ENCODE measurements at regions not wholly inside any gene's neighbourhood (a gene's known extent, or its start where the extent isn't known, plus 50 kb on each side); places are given as distances from the start of the nearest gene placed in this dataset.

- no peak for DNase-seq
Observed at GRCh38 chr11:29959488-29959887, 57.3 kb downstream of the KCNA4 start.

DNA sequence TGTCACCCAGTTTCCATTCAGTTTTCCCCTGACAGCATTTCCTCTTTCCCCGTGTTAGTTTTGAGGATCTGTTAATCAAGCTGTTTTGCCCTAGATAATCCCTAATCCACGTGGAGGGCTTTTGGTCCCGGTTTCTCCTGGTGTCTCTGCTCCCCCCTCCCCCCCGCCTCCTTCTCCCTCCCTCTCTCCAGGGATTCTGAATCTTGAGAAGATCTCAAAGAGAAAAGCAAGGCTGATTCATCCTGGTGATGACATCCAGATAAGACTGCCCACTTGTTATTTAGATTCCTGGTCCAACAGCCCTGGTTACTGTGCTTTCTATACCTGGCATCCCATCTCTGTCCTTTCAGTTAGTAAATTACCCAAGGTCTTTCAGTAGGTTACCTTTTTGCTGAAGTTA, 59.4 kb downstream of the KCNA4 start:
- DNase-seq, result no peak

DNA sequence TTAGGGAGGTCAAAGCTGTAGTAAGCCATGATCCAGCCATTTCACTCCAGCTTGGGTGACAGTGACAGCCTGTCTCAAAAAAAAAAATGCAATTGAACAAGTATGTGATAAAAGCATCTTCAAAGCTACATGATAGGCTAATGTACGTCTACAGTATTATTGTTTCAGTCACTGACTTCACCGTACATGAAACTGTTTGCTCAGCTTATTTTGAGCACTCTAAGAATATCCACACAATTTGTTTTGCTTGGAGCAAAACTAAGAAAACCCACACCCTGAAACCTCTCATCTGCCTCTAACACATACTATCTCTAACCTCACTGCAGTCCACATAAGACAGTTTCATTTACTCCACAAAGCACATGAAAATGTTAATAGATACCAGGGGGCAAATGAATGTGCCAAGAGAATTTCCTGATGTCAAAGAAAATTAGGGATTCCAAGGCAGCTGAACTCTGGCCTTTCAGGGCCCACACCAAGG, 60.7 kb downstream of the KCNA4 start:
- DNase-seq, result no peak

DNA sequence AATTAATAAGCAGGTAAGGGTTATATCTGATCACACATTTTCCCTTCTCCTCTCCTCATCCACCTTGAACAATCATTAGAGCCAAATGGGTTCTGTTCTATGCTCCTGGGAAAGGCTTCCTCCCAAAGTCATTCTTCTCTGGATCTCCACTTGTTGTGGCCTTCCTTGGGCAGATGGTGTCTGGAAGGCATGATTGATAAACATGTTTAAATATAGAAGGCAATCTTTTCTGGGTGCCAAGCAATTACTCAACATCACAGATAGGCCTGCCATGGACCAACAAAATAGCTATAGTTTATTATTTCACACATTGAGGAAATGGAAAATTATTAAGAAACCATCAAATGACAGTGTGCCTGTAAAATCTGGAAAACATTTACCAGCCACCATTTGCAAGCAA, 73.5 kb downstream of the KCNA4 start:
- no peak for DNase-seq

DNA sequence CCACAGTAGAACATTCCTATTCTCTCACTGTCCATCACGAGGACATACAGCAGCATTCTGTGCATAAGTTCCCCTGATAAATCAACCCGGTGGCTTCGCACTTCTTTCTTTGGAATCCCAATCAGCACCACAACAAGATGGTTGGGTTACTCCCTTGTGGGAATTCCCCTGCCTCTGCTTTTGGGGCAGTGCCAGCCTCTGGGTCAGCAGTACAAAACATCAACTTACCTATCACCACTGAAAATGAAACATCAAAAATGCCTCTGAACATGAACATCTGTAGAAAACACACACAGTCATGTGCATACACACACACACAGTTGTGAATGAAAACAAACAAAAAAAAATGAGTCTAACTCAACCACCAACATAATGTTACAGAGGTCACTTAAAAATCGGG, 79.3 kb downstream of the KCNA4 start:
- no peak for DNase-seq

DNA sequence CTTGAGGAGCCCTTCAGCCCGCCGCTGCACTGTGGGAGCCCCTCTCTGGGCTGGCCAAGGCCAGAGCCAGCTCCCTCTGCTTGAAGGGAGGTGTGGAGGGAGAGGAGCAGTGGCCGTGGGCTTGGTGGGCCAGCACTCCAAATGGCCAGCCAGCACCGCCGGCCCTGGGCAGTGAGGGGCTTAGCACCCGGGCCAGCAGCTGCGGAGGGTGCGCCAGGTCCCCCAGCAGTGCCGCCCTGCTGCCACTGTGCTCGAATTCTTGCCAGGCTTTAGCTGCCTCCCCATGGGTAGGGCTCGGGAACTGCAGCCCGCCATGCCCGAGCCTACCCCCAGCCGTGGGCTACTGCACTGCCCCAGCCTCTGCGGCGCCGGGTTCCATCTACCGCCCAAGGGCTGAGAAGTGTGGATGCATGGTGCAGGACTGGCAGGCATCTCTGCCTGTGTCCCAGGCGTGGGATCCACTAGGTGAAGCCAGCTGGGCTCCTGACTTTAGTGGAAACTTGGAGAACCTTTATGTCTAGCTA, 82.7 kb downstream of the KCNA4 start:
- no peak for DNase-seq

GRCh38 chr11:29916040-29916439, 100.8 kb downstream of the KCNA4 start:
- DNase-seq, result no peak

- no peak for DNase-seq
Observed at GRCh38 chr11:29914203-29914930, 102.5 kb downstream of the KCNA4 start.

- no peak for DNase-seq
Observed at GRCh38 chr11:29913352-29913751, 103.5 kb downstream of the KCNA4 start.

DNA sequence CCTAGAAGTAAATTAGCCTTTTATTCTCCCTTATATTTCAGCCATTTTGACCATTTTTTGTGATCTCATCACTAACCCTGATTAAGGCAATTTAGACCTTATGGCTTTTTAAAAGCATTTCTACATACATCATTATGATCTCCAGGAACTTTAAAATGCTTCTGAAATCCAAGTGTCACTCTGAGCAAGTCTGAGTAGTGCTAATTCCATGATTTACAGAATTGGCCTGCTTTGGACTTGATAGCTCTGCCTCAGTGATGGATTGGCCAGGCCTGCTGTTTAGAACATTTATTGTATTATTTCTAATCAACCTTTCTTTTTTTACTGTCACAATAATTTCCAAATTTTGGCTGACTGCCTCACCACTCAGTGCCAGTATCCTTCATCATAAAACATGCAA, 116.4 kb downstream of the KCNA4 start:
- DNase-seq, result no peak

DNA sequence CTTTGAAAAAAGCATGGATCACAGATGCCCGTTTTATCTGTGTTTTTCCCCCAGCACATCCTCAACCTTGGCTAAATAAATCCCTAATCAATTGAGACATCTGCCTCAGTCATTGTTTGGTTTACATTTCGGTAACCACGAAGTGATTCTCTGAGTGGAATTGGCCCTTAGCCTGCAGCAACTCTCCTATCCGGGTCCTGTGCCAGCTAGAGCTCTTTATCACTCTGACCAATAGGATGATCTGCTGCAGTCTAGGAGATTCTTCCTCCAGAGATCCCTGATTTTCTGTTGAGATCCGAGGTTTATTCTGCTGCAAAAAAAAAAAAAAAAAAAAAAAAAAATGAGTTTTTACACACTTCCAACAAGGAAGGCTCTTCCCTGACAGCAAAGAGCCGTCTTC, 137.3 kb downstream of the KCNA4 start:
- DNase-seq, result no peak

- no peak for DNase-seq
Observed at GRCh38 chr11:29876192-29876591, 140.6 kb downstream of the KCNA4 start.

GRCh38 chr11:29847219-29847618, 169.6 kb downstream of the KCNA4 start:
- no peak for DNase-seq

GRCh38 chr11:29844701-29845379, 172.0 kb downstream of the KCNA4 start:
- DNase-seq, result no peak

- no peak for DNase-seq
Observed at GRCh38 chr11:29844031-29844430, 172.8 kb downstream of the KCNA4 start.

GRCh38 chr11:29842061-29842460, 174.8 kb downstream of the KCNA4 start:
- no peak for DNase-seq

DNA sequence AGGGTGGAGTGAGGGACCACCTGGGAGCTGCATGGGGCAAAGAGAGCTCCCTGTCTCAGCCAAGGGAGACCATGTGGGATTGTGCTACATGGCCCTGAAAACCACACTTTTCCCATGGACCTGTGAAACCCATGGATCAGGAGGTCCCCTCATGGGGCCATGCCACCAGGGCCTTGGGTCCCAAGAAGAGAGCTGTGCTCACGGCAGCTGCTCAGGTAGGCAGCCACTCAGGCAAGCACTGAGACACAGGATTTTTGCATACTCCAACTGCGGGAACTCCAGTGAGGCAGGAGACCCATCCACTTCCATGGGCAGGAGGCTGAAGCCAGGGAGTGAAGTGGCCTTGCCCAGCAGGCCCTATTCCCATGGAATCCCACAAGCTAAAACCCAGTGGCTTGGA, 190.0 kb downstream of the KCNA4 start:
- no peak for DNase-seq

DNA sequence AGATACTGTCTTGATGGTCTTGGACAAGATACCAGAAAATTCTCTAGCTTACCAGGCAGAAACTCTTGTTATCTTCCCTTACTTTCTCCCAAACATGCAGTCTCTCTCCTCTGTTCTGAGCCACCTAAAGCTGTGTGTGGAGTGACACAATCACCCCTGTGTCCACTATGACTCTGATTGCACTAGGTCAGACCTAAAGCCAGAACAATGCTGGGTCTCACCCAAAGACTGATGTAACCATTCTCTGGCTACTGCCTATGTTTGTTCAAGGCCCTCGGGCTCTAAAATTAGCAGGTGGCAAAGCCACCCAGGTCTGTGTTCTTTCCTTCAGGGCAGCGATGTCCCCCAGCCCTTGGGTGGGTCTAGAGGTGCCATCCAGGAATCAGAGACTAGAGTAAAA, 200.5 kb downstream of the KCNA4 start:
- no peak for DNase-seq

GRCh38 chr11:29809121-29809520, 207.7 kb downstream of the KCNA4 start:
- DNase-seq, result no peak

DNA sequence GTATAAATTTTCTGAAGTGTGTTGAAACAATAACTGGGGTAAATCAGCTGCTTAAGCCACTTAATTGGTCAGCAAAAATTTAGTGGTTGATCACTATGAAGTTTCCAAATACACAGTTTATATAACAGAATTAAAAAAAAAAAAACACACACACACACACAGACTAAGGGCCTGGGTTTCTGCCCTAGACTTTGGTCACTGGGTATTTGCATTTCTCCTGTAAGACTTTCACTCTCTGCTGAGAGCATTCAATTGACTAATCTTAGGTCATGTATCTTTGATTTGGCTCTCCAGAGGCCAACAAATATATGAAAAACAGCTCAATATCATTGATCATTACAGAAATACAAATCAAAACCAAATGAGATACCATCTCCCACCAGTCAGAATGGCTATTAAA, 214.3 kb downstream of the KCNA4 start:
- DNase-seq, result no peak

DNA sequence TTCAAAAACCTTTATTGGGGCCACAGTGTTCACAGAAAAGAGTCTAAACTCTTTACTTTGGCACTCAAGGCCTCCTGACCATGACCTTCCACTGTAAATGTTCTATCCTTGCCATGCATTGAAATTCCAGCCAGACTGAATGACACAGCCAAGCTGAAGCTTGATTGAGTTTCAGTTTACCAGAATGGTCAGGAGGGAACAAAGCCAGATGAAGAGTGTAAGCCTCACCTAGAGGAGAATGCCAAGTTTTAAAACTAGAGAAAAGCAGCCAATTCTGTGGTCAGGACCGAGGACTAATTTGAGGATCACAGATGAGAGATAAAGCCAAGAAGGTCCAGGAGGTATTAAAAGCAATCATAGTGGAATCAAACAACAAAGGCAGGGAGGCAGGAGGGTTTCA, 215.3 kb downstream of the KCNA4 start:
- no peak for DNase-seq

DNA sequence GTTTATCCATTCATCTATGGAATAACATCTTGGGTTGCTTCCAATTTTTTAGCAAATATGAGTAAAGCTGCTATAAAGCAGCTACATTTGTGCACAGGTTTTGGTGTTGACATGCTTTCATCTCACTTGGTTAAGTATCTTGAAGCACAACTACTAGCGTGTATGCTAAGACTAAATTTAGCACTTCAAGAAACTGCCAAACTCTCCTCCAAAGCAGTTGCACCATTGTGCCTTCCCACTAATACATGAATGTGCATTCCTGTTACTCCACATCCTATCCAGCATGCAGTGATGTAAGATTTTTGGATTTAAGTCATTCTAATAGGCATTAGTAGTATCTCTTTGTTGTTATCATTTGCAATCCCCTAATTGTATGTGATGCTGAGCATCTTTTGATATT, 230.7 kb downstream of the KCNA4 start:
- DNase-seq, result no peak

DNA sequence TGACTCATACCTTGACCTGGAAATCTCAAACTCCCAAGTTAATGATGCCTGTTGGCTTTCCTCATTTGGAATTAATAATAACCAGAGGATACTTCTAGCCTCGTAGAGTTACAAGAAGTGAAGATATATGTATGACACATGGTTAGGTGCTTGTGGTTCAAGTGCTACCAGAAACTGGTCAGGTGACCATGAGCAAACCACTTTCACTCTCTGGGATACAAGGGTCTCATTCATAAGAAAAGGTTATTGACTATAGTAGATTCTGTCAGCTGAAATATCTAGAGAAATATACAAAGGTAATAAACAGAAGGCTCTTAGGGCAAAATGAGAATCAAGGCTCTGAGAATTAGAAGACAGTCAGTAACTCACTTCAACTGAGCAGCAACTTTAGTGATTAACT, 233.3 kb downstream of the KCNA4 start:
- no peak for DNase-seq

GRCh38 chr11:29782447-29782846, 234.4 kb downstream of the KCNA4 start:
- DNase-seq, result no peak
